SK-N-SH treated with all-trans-retinoic acid at 6 μM for 48 hours (cell line): ENCODE measurements at regions not wholly inside any gene's neighbourhood (a gene's known extent, or its start where the extent isn't known, plus 50 kb on each side); places are given as distances from the start of the nearest gene placed in this dataset.

Experiments used
- ARNTL ChIP-seq: fragments of 450-650 bp; formaldehyde crosslinking; IDR thresholded peaks from 2 replicates; pipeline ENCODE4 v1.5.0; 2020; ENCODE audit warnings: low read depth, mild to moderate bottlenecking, moderate library complexity, borderline replicate concordance
- BACH2 ChIP-seq: fragments of 250-450 bp; sonication (Bioruptor Pico); IDR thresholded peaks from 2 replicates; pipeline ENCODE4 v1.9.0; 2021; ENCODE audit warnings: mild to moderate bottlenecking, borderline replicate concordance
- ESRRG ChIP-seq: fragments of 250-450 bp; sonication (Bioruptor Pico); IDR thresholded peaks from 2 replicates; pipeline ENCODE4 v1.6.1; 2021; ENCODE audit warnings: mild to moderate bottlenecking
- TCF4 ChIP-seq: fragments of 250-450 bp; sonication (Bioruptor Pico); IDR thresholded peaks from 2 replicates; pipeline ENCODE4 v1.8.0; 2021; ENCODE audit warnings: mild to moderate bottlenecking, moderate library complexity, borderline replicate concordance
- ZFP30 ChIP-seq: fragments of 450-650 bp; formaldehyde crosslinking; IDR thresholded peaks from 2 replicates; pipeline ENCODE4 v1.5.0; 2022; ENCODE audit warnings: mild to moderate bottlenecking, moderate library complexity
- ZNF70 ChIP-seq: fragments of 450-650 bp; formaldehyde crosslinking; IDR thresholded peaks from 2 replicates; pipeline ENCODE4 v1.5.0; 2020; ENCODE audit warnings: mild to moderate bottlenecking, moderate library complexity
- ZNF8 ChIP-seq: fragments of 450-650 bp; formaldehyde crosslinking; IDR thresholded peaks from 2 replicates; pipeline ENCODE4 v1.5.0; 2020; ENCODE audit warnings: mild to moderate bottlenecking, moderate library complexity
- TF ChIP-seq, protein P1 (sequence below): fragments of 250-450 bp; sonication (Bioruptor Pico); IDR thresholded peaks from 2 replicates; pipeline ENCODE4 v1.5.1; 2020; ENCODE audit warnings: low read depth, mild to moderate bottlenecking, moderate library complexity
- TF ChIP-seq, protein P2 (sequence below): fragments of 250-450 bp; sonication (Bioruptor Pico); IDR thresholded peaks from 2 replicates; pipeline ENCODE4 v1.8.0; 2021; ENCODE audit warnings: low read depth, mild to moderate bottlenecking, moderate library complexity, borderline replicate concordance
- TF ChIP-seq, protein P3 (sequence below): fragments of 250-450 bp; sonication (Bioruptor Pico); IDR thresholded peaks from 2 replicates; pipeline ENCODE4 v1.8.0; 2020; ENCODE audit warnings: mild to moderate bottlenecking, moderate library complexity, borderline replicate concordance
- TF ChIP-seq, protein P4 (sequence below): fragments of 250-450 bp; sonication (Bioruptor Pico); IDR thresholded peaks from 2 replicates; pipeline ENCODE4 v1.5.0; 2020; ENCODE audit warnings: mild to moderate bottlenecking, moderate library complexity

DNA sequence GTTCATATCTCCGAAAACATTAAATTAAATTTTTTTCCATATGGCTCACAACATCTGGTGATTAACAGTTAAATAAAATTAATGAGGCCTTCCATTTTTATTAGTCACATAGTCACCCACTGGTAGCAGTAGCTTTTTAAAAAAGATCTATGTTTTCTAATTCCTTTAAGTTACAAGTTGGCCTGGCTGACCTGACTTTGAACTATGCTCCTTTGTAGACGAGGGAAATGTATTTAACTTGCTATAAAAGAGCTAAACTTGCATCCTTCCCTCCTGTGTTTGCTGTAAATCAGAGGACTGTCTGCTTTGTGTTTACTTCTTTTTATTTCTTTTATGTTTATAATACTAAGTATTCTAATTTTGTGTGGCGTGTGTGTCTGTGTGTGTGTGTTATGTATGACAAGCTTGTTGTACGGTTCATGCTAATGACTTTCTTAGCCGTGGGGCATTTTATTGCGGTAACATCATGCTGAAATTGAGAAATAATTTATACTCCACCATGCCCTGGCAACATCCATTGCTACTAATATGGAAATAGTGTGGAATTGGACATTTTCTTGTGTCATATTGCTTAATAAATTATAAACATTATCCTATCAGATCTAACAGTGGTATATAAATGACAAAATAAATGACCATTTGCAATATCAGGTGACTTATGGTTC, 241.7 kb downstream of the SNCA start:
- TF ChIP-seq, protein P1, sequence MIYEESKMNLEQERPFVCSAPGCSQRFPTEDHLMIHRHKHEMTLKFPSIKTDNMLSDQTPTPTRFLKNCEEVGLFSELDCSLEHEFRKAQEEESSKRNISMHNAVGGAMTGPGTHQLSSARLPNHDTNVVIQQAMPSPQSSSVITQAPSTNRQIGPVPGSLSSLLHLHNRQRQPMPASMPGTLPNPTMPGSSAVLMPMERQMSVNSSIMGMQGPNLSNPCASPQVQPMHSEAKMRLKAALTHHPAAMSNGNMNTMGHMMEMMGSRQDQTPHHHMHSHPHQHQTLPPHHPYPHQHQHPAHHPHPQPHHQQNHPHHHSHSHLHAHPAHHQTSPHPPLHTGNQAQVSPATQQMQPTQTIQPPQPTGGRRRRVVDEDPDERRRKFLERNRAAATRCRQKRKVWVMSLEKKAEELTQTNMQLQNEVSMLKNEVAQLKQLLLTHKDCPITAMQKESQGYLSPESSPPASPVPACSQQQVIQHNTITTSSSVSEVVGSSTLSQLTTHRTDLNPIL = no peak
- TF ChIP-seq ESRRG (no peak), ZNF70 (CRISPR knock-in tag) (no peak), TCF4 (CRISPR knock-in tag) (peak; percentile 53; the same call in 1 of the 2 replicates), ARNTL (no peak), ZFP30 (no peak), BACH2 (no peak), ZNF8 (CRISPR knock-in tag) (no peak)
- TF ChIP-seq, protein P2, sequence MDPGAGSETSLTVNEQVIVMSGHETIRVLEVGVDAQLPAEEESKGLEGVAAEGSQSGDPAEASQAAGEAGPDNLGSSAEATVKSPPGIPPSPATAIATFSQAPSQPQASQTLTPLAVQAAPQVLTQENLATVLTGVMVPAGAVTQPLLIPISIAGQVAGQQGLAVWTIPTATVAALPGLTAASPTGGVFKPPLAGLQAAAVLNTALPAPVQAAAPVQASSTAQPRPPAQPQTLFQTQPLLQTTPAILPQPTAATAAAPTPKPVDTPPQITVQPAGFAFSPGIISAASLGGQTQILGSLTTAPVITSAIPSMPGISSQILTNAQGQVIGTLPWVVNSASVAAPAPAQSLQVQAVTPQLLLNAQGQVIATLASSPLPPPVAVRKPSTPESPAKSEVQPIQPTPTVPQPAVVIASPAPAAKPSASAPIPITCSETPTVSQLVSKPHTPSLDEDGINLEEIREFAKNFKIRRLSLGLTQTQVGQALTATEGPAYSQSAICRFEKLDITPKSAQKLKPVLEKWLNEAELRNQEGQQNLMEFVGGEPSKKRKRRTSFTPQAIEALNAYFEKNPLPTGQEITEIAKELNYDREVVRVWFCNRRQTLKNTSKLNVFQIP (CRISPR knock-in tag) = no peak
- TF ChIP-seq, protein P3, sequence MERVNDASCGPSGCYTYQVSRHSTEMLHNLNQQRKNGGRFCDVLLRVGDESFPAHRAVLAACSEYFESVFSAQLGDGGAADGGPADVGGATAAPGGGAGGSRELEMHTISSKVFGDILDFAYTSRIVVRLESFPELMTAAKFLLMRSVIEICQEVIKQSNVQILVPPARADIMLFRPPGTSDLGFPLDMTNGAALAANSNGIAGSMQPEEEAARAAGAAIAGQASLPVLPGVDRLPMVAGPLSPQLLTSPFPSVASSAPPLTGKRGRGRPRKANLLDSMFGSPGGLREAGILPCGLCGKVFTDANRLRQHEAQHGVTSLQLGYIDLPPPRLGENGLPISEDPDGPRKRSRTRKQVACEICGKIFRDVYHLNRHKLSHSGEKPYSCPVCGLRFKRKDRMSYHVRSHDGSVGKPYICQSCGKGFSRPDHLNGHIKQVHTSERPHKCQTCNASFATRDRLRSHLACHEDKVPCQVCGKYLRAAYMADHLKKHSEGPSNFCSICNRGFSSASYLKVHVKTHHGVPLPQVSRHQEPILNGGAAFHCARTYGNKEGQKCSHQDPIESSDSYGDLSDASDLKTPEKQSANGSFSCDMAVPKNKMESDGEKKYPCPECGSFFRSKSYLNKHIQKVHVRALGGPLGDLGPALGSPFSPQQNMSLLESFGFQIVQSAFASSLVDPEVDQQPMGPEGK (CRISPR knock-in tag) = no peak
- TF ChIP-seq, protein P4, sequence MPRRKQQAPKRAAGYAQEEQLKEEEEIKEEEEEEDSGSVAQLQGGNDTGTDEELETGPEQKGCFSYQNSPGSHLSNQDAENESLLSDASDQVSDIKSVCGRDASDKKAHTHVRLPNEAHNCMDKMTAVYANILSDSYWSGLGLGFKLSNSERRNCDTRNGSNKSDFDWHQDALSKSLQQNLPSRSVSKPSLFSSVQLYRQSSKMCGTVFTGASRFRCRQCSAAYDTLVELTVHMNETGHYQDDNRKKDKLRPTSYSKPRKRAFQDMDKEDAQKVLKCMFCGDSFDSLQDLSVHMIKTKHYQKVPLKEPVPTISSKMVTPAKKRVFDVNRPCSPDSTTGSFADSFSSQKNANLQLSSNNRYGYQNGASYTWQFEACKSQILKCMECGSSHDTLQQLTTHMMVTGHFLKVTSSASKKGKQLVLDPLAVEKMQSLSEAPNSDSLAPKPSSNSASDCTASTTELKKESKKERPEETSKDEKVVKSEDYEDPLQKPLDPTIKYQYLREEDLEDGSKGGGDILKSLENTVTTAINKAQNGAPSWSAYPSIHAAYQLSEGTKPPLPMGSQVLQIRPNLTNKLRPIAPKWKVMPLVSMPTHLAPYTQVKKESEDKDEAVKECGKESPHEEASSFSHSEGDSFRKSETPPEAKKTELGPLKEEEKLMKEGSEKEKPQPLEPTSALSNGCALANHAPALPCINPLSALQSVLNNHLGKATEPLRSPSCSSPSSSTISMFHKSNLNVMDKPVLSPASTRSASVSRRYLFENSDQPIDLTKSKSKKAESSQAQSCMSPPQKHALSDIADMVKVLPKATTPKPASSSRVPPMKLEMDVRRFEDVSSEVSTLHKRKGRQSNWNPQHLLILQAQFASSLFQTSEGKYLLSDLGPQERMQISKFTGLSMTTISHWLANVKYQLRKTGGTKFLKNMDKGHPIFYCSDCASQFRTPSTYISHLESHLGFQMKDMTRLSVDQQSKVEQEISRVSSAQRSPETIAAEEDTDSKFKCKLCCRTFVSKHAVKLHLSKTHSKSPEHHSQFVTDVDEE = no peak
